ENCODE measurements at regions not wholly inside any gene's neighbourhood (a gene's known extent, or its start where the extent isn't known, plus 50 kb on each side); places are given as distances from the start of the nearest gene placed in this dataset.

GRCh38 chr21:15255763-15256162 is 191.0 kb upstream of the NRIP1 start:
- TF ChIP-seq GABPA (IDR thresholded peaks at IDR 0.05; ENCODE audit: low read depth) (no peak), POLR2AphosphoS5 (IDR thresholded peaks at IDR 0.05; ENCODE audit: low read depth) (no peak), REST (IDR thresholded peaks at IDR 0.05; ENCODE audit: insufficient replicate concordance, low read depth) (no peak), SPI1 (IDR thresholded peaks at IDR 0.05; ENCODE audit: borderline replicate concordance, low read depth) (no peak)
- Histone ChIP-seq H3K27me3 (ENCODE audit: insufficient read depth, poor library complexity, severe bottlenecking) (no peaks in the 10 kb centered on the region), H3K4me3 (replicated peaks; ENCODE audit: insufficient read depth, low read length) (no peak overlapping the region), H3K27ac (replicated peaks) (no peak overlapping the region)
- no peak for DNase-seq (ENCODE audit: low read depth in 1 of 2, low spot score in 1 of 2)

GRCh38 chr21:15256996-15257395 is 192.2 kb upstream of the NRIP1 start:
- no peak for TF ChIP-seq POLR2AphosphoS5 (IDR thresholded peaks at IDR 0.05; ENCODE audit: low read depth)
- no peak for TF ChIP-seq REST (IDR thresholded peaks at IDR 0.05; ENCODE audit: insufficient replicate concordance, low read depth)
- no peak for TF ChIP-seq GABPA (IDR thresholded peaks at IDR 0.05; ENCODE audit: low read depth)
- no peak for TF ChIP-seq CTCF (IDR thresholded peaks at IDR 0.05; ENCODE audit: insufficient read depth, low read length)
- TF ChIP-seq SPI1 (IDR thresholded peaks at IDR 0.05; ENCODE audit: borderline replicate concordance, low read depth) = no peak
- DNase-seq (ENCODE audit: low read depth in 1 of 2, low spot score in 1 of 2) = no peak
- Histone ChIP-seq H3K27me3 (ENCODE audit: insufficient read depth, poor library complexity, severe bottlenecking) (no peaks in the 10 kb centered on the region), H3K4me3 (replicated peaks; ENCODE audit: insufficient read depth, low read length) (no peak overlapping the region), H3K27ac (replicated peaks) (no peak overlapping the region)

- DNase-seq (ENCODE audit: low read depth in 1 of 2, low spot score in 1 of 2) = no peak
- Histone ChIP-seq H3K4me3 (replicated peaks; ENCODE audit: insufficient read depth, low read length) (no peak overlapping the region), H3K27me3 (ENCODE audit: insufficient read depth, poor library complexity, severe bottlenecking) (no peaks in the 10 kb centered on the region), H3K27ac (replicated peaks) (no peak overlapping the region)
- no peak for TF ChIP-seq CTCF (IDR thresholded peaks at IDR 0.05; ENCODE audit: insufficient read depth, low read length)
- TF ChIP-seq REST (IDR thresholded peaks at IDR 0.05; ENCODE audit: insufficient replicate concordance, low read depth) = no peak
- no peak for TF ChIP-seq GABPA (IDR thresholded peaks at IDR 0.05; ENCODE audit: low read depth)
- no peak for TF ChIP-seq SPI1 (IDR thresholded peaks at IDR 0.05; ENCODE audit: borderline replicate concordance, low read depth)
- TF ChIP-seq POLR2AphosphoS5 (IDR thresholded peaks at IDR 0.05; ENCODE audit: low read depth) = no peak
Measured at GRCh38 chr21:15257646-15258045, 192.8 kb upstream of the NRIP1 start.
